Loucy (cell line): ENCODE measurements at regions not wholly inside any gene's neighbourhood (a gene's known extent, or its start where the extent isn't known, plus 50 kb on each side); places are given as distances from the start of the nearest gene placed in this dataset.
"Not testable (repeated sequence)": the region's sequence is repeated elsewhere in the genome, so short reads cannot be mapped to it uniquely, and the experiment has no call there.

Experiments used
- H2AFZ ChIP-seq: fragments of 200-600 bp; sonication (generic); 2 replicates; pipeline ENCODE4 v1.6.0; 2016; ENCODE audit warnings: antibody characterized with exemption, mild to moderate bottlenecking, low read length, moderate library complexity
- H3F3A ChIP-seq: fragments of 200-600 bp; 2 replicates; pipeline ENCODE4 v1.6.0; 2016; ENCODE audit warnings: antibody characterized with exemption, low read depth, mild to moderate bottlenecking
- H3K27me3 ChIP-seq: fragments of 200-600 bp; sonication (generic); 2 replicates; pipeline ENCODE4 v1.6.1; 2014; ENCODE audit warnings: low read length, mild to moderate bottlenecking; ENCODE audit not compliant: insufficient read depth, poor library complexity, severe bottlenecking
- H3K36me3 ChIP-seq: fragments of 200-600 bp; sonication (generic); 2 replicates; pipeline ENCODE4 v1.6.1; 2016; ENCODE audit warnings: low read length; ENCODE audit not compliant: insufficient read depth
- H3K4me1 ChIP-seq: fragments of 200-600 bp; sonication (generic); 2 replicates; pipeline ENCODE4 v1.5.1; 2014; ENCODE audit warnings: low read length, mild to moderate bottlenecking; ENCODE audit not compliant: insufficient read depth, poor library complexity, severe bottlenecking
- H3K4me2 ChIP-seq: fragments of 200-600 bp; sonication (generic); 2 replicates; pipeline ENCODE4 v1.6.0; 2014; ENCODE audit warnings: antibody characterized with exemption, low read length, low read depth, mild to moderate bottlenecking; ENCODE audit not compliant: poor library complexity, severe bottlenecking
- H3K4me3 ChIP-seq: fragments of 200-600 bp; sonication (generic); 2 replicates; pipeline ENCODE4 v1.5.1; 2014; ENCODE audit warnings: low read length, mild to moderate bottlenecking, mixed read lengths; ENCODE audit not compliant: poor library complexity, severe bottlenecking
- H3K79me2 ChIP-seq: fragments of 200-600 bp; sonication (generic); 2 replicates; pipeline ENCODE4 v1.6.1; 2014; ENCODE audit warnings: low read length; ENCODE audit not compliant: insufficient read depth
- H3K9ac ChIP-seq: fragments of 200-600 bp; sonication (generic); 2 replicates; pipeline ENCODE4 v1.6.0; 2014; ENCODE audit warnings: mild to moderate bottlenecking, low read depth, low read length, moderate library complexity; ENCODE audit not compliant: poor library complexity, severe bottlenecking
- H3K9me2 ChIP-seq: fragments of 200-600 bp; sonication (generic); replicated peaks from 2 replicates; pipeline ENCODE4 v1.6.1; 2016; ENCODE audit warnings: low read depth, low read length, mixed read lengths
- H3K9me3 ChIP-seq: fragments of 200-600 bp; sonication (generic); 2 replicates; pipeline ENCODE4 v1.6.1; 2014; ENCODE audit warnings: mild to moderate bottlenecking, antibody characterized with exemption, low read length, low read depth; ENCODE audit not compliant: insufficient read depth
- H4K20me1 ChIP-seq: fragments of 200-600 bp; sonication (generic); 2 replicates; pipeline ENCODE4 v1.6.0; 2014; ENCODE audit warnings: antibody characterized with exemption, low read length, mild to moderate bottlenecking; ENCODE audit not compliant: insufficient read depth, poor library complexity, severe bottlenecking

DNA sequence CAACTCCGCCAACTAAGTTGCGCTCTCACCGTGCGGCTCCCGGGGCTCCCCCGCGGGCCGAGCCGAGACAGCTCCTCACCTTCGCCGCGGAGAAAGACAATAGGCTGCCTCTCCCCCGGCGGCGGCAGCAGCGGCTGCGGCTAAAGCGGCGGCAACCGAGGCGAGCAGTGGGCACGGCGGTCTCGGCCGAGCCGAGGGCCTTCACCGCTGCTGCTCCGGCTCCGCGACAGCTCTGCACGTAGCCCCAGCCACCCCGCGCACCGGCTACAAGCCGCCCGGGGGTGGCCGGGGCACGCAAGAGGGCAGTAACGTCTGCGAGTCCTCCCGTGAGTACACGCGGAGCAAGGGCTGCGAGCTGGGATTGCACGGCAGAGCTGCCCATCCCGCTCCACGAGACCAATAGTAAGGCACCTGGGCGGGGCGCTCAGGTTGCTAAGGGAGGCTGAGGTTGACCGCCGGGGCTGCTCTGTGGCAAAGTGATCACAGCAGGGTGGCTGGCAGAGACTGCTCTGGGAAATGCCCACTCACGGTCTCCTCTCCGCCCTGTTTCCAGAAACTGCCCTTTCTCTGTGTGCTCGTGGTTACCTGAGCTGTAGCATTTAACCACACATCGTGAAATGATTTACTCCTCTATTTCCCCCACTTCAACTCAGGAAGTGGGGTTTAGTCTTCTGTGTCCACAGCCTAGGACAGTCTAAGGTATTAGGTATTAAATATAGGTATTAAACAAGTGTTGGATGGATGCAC, 145.8 kb upstream of the AKAP13 start:
- H3K36me3 ChIP-seq, H3K9me3 ChIP-seq, H3K79me2 ChIP-seq, H3K9ac ChIP-seq, H3K4me1 ChIP-seq, H2AFZ ChIP-seq, H3F3A ChIP-seq, H3K9me2 ChIP-seq, H4K20me1 ChIP-seq, H3K27me3 ChIP-seq: not testable (repeated sequence)
- Histone ChIP-seq H3K4me2 (peak overlapping the region; percentile 57), H3K4me3 (peak overlapping the region; percentile 64)

DNA sequence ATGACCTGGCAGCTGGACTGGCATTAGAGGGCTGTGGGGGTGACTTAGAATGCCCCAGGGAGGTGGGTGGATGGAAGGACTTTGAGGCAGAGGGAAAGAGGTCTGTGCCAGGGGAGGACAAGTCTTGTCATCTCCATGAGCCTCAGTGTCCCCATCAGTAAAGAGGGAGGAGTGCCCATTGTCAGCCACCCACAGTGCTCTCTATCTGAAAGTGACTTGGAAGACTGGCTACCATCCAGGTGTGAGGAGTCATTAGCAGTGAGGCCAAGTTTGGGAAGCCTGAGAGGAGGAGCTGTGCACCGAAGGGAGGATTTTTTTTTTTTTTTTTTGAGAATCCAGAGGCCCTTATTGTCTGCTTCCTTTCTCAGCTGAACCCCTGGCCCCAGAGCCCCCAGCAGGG, 136.3 kb upstream of the AKAP13 start:
- not testable (repeated sequence) for H3K4me1 ChIP-seq, H3K79me2 ChIP-seq, H2AFZ ChIP-seq, H3F3A ChIP-seq, H3K9ac ChIP-seq, H3K9me2 ChIP-seq, H4K20me1 ChIP-seq, H3K4me2 ChIP-seq, H3K27me3 ChIP-seq, H3K4me3 ChIP-seq, H3K36me3 ChIP-seq, H3K9me3 ChIP-seq

DNA sequence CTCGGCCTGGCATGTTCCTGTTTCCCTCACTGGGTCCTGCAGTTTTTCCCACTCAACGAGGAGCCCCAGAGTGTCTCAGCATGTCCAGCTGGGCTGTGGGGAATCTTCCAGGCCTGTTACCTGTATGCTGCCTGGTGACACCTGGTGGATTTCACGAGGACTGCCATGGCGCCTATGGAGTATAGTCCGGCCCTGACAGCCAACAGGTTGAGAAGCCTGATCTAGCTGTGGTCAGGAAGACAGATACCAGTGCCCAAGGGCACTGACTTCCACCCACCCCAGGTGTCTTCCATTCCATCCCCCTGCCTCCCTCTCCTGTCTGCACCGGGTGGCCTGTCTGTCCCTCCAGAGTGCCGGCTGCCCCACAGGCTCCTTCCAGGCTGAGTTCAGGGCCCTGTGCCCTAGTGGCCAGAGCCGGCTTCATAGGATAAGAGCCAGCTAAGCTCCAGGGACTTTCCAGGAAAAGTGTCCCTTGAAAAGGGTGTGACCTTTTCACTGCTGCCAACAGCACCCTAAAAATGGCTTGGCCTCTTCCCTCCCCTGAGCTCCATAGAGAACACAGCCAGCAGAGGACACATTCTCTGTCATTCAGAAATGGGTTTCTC, 129.4 kb upstream of the AKAP13 start:
- not testable (repeated sequence) for H3K4me2 ChIP-seq, H4K20me1 ChIP-seq, H2AFZ ChIP-seq, H3K9me2 ChIP-seq, H3K27me3 ChIP-seq, H3K9ac ChIP-seq, H3F3A ChIP-seq, H3K9me3 ChIP-seq, H3K4me3 ChIP-seq, H3K4me1 ChIP-seq, H3K79me2 ChIP-seq, H3K36me3 ChIP-seq

DNA sequence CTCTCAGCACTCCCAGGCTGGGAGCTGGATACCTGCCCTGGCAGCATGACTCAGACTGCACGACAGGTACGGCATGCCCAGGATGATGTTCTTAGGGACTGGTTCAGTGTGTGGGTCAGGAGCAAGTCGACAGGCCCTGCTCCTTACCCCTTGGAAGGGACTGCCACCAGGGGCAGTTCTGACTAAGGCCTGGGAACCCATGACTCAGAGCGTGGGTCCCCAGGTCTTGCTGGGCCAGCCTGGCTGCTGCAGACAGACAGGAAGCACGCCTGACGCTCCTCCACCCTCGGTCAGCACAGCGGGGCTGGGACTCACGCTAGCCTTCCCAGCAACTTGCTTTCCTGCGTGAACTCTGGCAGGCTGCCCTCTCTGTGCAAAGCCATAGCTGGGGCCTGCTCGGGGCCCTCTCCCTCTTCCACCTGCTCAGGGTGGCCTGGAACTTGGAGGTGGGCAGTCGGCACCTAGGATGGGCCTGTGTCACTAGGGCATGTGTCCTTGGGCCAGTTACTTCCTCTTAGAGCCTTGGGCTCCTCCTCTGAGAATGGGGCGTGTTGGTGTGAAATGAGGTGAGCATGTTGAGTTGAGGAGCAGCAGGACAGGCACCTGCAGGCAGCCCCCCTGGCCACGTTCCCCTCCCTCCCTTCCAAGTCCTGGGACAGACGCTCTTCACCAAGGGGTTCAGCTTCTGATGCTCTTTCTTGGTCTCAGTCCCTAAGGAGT, 127.0 kb upstream of the AKAP13 start:
- H3K4me1 ChIP-seq, H3K4me3 ChIP-seq, H4K20me1 ChIP-seq, H3K4me2 ChIP-seq, H3K9me2 ChIP-seq, H2AFZ ChIP-seq, H3K27me3 ChIP-seq, H3K9ac ChIP-seq, H3F3A ChIP-seq, H3K79me2 ChIP-seq, H3K36me3 ChIP-seq, H3K9me3 ChIP-seq: not testable (repeated sequence)

DNA sequence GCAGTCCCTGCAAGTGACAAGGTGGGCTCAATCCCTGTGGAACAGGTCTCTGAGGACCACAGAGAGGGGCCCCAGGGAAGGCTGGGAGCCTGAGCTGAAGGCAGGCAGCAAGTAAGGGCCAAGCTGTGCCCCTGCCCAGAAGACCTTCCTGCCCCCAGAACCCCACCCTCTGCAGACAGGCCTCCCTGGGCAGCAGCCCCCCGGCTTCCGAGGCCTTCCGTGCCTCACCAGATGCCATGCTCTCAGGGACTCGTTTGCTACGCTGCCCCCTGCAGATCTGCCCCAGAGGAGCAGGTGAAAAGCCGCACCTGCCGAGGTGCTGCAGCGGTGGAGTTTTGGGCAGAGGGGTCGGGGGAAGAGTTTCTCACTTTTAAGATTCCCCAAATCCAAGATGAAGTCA, 125.4 kb upstream of the AKAP13 start:
- H3K4me2 ChIP-seq, H3F3A ChIP-seq, H3K4me3 ChIP-seq, H4K20me1 ChIP-seq, H3K9me3 ChIP-seq, H3K79me2 ChIP-seq, H3K9me2 ChIP-seq, H3K4me1 ChIP-seq, H3K36me3 ChIP-seq, H2AFZ ChIP-seq, H3K9ac ChIP-seq, H3K27me3 ChIP-seq: not testable (repeated sequence)

DNA sequence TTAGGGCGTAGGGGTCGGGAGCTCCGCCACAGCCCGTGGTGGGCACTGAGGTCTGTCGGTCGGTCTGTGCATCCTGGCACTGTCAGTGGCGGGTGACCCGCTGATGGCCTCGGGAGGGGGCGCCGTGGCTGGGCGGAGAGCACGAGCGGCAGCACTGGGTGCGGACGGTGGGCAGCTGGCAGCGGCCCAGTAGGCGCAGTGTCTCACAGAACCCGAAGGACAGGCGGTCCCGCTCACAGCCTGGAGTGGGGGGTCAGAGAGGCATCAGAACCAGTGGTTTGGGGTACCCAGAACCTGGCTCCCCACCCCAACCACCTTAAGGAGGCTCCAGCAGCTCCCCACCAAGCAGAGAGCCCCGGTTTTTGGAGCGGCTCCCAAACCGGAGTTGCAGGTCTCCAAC, 124.9 kb upstream of the AKAP13 start:
- H3K9me2 ChIP-seq, H3K79me2 ChIP-seq, H3K9ac ChIP-seq, H3K36me3 ChIP-seq, H2AFZ ChIP-seq, H3K4me3 ChIP-seq, H3K27me3 ChIP-seq, H3K9me3 ChIP-seq, H3K4me2 ChIP-seq, H3F3A ChIP-seq, H3K4me1 ChIP-seq, H4K20me1 ChIP-seq: not testable (repeated sequence)

DNA sequence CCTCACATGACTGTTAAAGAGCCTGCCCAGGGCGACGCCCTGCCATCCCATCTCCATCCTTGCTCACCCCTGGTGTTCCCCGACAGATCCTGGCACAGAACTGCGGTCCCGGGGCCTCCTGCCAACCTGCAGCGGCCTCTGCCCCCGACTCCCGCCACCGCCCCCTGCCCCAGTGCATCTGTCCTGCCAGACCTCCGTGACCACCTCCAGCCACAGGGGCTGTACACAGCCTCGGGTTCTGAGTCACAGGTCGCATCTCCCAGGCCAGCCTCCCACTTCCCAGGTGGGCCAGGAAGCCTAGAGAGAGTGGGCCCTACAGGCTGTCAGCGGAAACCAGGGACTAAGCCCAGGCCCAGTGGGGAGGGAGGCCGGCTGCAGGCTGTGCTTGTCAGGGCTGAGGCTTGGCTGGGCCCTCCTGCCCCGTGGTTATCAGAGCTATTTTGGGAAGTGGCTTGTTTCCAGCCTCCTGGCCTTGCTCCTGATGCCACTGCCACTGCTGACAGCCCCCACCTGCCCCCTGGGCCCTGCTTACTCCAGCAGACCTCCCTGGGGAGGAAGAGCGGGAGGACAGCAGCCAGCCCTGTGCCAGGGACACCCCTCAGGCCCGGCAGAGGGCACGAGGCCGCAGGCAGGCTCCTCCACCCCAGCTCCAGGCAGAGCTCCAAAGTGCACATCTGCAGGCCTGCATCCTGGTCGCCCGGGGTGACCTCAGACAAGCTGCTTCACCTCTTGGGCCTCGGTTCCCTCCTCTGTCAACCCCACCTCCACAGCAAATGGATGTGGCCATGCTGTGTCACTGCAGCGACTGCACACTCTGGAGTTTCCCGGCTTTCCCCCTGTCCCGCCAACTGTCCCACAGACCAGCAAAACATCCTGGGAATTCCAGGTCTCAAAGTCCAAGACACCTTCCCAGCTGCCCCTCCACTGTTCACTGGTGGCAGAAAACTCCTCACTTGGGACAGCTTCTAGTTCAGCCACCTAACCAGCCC, 124.1 kb upstream of the AKAP13 start:
- H3K4me1 ChIP-seq, H3K27me3 ChIP-seq, H3K36me3 ChIP-seq, H2AFZ ChIP-seq, H3K9ac ChIP-seq, H3F3A ChIP-seq, H3K4me2 ChIP-seq, H3K79me2 ChIP-seq, H4K20me1 ChIP-seq, H3K9me2 ChIP-seq, H3K4me3 ChIP-seq, H3K9me3 ChIP-seq: not testable (repeated sequence)
